ENCODE measurements at regions not wholly inside any gene's neighbourhood (a gene's known extent, or its start where the extent isn't known, plus 50 kb on each side); places are given as distances from the start of the nearest gene placed in this dataset.

DNA sequence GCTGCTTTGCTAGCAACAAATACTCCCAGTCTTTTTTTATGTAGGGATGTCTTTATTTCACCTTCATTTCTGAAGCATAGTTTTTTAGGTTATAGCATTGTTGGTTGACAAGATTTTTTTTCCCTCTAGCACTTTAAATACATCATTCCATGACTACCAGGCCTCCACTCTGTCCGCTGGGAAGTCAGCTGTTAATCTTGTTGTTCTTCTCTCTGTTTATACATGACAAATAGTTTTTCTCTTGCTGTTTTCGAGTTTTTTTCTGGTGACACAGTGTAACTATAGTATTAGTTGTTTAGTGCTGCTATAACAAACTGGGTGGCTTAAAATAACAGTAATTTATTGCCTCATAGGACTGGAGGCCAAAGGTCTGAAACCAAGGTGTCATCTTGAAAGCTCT lies 205.5 kb upstream of the CNTNAP4 start:
- H3K9me3 ChIP-seq = no peaks in the 10 kb centered on the region
- H3K4me3 ChIP-seq = no peak overlapping the region
- H3K36me3 ChIP-seq (ENCODE audit: low read depth) = no peaks in the 10 kb centered on the region
- intact Hi-C loops (cut with DNase I, micrococcal nuclease) = no loop called here
- DNase-seq (no peak), ATAC-seq (no peak)
- TF ChIP-seq, protein P1, sequence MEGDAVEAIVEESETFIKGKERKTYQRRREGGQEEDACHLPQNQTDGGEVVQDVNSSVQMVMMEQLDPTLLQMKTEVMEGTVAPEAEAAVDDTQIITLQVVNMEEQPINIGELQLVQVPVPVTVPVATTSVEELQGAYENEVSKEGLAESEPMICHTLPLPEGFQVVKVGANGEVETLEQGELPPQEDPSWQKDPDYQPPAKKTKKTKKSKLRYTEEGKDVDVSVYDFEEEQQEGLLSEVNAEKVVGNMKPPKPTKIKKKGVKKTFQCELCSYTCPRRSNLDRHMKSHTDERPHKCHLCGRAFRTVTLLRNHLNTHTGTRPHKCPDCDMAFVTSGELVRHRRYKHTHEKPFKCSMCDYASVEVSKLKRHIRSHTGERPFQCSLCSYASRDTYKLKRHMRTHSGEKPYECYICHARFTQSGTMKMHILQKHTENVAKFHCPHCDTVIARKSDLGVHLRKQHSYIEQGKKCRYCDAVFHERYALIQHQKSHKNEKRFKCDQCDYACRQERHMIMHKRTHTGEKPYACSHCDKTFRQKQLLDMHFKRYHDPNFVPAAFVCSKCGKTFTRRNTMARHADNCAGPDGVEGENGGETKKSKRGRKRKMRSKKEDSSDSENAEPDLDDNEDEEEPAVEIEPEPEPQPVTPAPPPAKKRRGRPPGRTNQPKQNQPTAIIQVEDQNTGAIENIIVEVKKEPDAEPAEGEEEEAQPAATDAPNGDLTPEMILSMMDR (IDR thresholded peaks at IDR 0.05) = no peak
- H3K4me1 ChIP-seq (ENCODE audit: low read depth) = no peaks in the 10 kb centered on the region

DNA sequence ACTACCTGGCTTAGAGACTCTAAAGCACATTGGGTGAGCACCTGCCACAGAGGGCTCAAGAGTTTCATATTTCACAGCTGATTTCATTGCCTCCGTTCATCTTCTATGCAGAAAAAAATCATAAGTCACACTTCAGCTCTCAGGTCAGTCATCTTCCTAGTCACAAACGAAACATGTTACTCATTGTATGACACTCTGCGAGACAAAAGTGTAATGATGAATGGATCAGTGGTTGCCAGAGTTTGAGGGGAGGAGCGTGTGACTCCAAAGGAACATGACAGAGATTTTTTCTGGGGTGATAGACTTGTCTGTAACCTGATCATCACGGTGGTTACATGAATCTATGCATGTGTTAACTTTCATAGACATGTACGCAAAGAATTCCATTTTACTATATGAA lies 195.2 kb upstream of the CNTNAP4 start:
- no peaks in the 10 kb centered on the region for H3K4me1 ChIP-seq (ENCODE audit: low read depth)
- no peak for ATAC-seq
- DNase-seq = no peak
- H3K4me3 ChIP-seq = no peak overlapping the region
- intact Hi-C loops (cut with DNase I, micrococcal nuclease) = no loop called here
- no peaks in the 10 kb centered on the region for H3K9me3 ChIP-seq
- TF ChIP-seq, protein P1 (IDR thresholded peaks at IDR 0.05) = no peak
- no peaks in the 10 kb centered on the region for H3K36me3 ChIP-seq (ENCODE audit: low read depth)

DNA sequence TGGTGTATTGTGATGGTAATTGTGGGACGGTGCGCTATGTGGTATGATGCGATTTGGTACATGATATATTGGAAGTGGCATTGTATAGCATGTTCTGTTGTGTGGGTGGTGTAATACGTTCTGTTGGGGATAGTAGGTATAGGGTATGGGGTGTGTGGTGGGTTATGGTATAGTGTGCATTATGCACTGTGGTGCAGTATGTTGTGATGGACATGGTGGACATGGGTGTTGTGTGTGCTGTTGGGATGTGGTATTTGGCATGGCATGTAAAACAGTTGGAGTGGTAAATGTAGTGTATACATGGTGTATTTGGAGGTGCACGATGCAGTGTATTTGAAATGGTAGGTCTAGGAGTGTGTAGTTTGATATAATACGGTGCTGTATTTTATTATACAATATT lies 170.6 kb upstream of the CNTNAP4 start:
- DNase-seq (no peak), ATAC-seq (no peak)
- Histone ChIP-seq H3K9me3 (peaks cover 7% of the 10 kb centered on the region), H3K4me3 (no peak overlapping the region), H3K36me3 (ENCODE audit: low read depth) (no peaks in the 10 kb centered on the region), H3K4me1 (ENCODE audit: low read depth) (no peaks in the 10 kb centered on the region)
- TF ChIP-seq, protein P1 (IDR thresholded peaks at IDR 0.05) = no peak
- intact Hi-C loops (cut with DNase I, micrococcal nuclease) = no loop called here

DNA sequence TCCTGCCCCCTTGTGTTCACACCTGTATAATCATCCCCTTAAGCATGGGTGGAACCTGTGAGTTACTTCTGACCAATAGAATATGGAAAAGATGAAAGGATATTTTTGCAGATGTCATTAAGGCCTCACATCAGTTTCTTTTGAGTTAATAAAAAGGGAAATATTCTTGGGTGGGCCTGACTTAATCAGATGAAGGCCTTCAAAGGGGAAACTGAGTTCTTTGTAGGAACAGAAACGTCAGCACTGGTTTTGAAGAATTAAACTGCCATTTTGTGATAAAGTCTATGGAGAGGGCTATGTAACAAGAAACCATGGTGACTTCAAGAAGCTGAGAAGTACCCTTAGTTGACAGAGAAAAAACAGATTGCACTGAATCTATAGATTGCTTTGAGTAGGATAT lies 168.7 kb upstream of the CNTNAP4 start:
- TF ChIP-seq, protein P1 (IDR thresholded peaks at IDR 0.05) = no peak
- peaks cover 3% of the 10 kb centered on the region for H3K9me3 ChIP-seq
- H3K4me1 ChIP-seq (ENCODE audit: low read depth) = no peaks in the 10 kb centered on the region
- ATAC-seq = no peak
- H3K4me3 ChIP-seq = no peak overlapping the region
- DNase-seq = no peak
- no peaks in the 10 kb centered on the region for H3K36me3 ChIP-seq (ENCODE audit: low read depth)
- intact Hi-C loops (cut with DNase I, micrococcal nuclease) = no loop called here

DNA sequence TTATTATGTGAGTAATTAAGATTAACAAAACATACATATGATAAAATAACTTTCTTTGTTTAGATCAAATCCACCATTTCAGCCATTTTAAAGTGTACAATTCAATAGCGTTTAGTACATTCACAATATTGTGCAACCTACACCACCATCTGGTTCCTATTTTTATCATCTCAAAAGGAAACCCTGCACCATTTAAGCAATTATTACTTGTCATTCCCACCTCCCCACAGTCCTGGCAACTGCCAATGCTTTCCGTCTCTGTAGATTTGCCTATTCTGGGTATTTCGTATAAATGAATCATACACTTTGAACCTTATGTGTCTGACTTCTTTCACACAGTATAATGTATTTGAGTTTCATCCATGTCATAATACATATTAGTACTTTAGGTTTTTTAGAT lies 162.5 kb upstream of the CNTNAP4 start:
- ATAC-seq (no peak), DNase-seq (no peak)
- H3K4me1 ChIP-seq (ENCODE audit: low read depth) = no peaks in the 10 kb centered on the region
- no peaks in the 10 kb centered on the region for H3K9me3 ChIP-seq
- H3K36me3 ChIP-seq (ENCODE audit: low read depth) = no peaks in the 10 kb centered on the region
- intact Hi-C loops (cut with DNase I, micrococcal nuclease) = no loop called here
- TF ChIP-seq, protein P1 (IDR thresholded peaks at IDR 0.05) = no peak
- H3K4me3 ChIP-seq = no peak overlapping the region

DNA sequence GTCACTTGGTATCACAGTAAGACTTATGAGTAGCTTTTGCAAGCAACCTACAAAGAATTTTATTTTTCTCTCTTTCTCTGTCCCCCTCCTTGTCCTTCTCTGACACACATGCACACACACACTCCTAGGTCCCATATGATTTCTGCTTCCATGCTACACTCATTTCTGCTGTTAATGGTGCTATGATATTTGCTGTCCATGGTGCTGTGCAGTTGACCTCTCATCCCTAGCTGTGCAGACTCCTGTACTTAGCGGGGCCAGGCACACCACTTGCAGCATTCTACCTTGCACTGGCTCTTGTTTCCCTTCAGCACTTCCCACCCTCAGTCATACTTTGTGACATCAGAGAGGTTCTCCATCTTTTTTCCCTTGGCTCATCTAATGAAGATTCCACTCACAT lies 158.9 kb upstream of the CNTNAP4 start:
- no peaks in the 10 kb centered on the region for H3K4me1 ChIP-seq (ENCODE audit: low read depth)
- DNase-seq (no peak), ATAC-seq (no peak)
- no peak overlapping the region for H3K4me3 ChIP-seq
- H3K9me3 ChIP-seq = no peaks in the 10 kb centered on the region
- no peaks in the 10 kb centered on the region for H3K36me3 ChIP-seq (ENCODE audit: low read depth)
- intact Hi-C loops (cut with DNase I, micrococcal nuclease) = no loop called here
- TF ChIP-seq, protein P1 (IDR thresholded peaks at IDR 0.05) = no peak
